GM21737 (cell line): ENCODE measurements at regions not wholly inside any gene's neighbourhood (a gene's known extent, or its start where the extent isn't known, plus 50 kb on each side); places are given as distances from the start of the nearest gene placed in this dataset.

ENCODE experiments used
- ATAC-seq: cut with Tn5 transposase; IDR thresholded peaks from one replicate; pipeline ENCODE4 v1.9.1; 2021; ENCODE audit warnings: mild to moderate bottlenecking, moderate library complexity; ENCODE audit not compliant: unreplicated experiment

- no peak for ATAC-seq
Observed at GRCh38 chr2:146669735-146670134, 1175.1 kb upstream of the ACVR2A start.

- ATAC-seq: no peak
Observed at GRCh38 chr2:146666340-146666739, 1178.5 kb upstream of the ACVR2A start.

- no peak for ATAC-seq
Observed at GRCh38 chr2:146665800-146666199, 1179.0 kb upstream of the ACVR2A start.

- no peak for ATAC-seq
Observed at GRCh38 chr2:146661473-146662096, 1183.2 kb upstream of the ACVR2A start.

GRCh38 chr2:146659976-146660375 is 1184.9 kb upstream of the ACVR2A start:
- ATAC-seq: no peak

GRCh38 chr2:146652311-146652710 is 1192.5 kb upstream of the ACVR2A start:
- ATAC-seq: no peak

GRCh38 chr2:146651361-146651760 is 1193.5 kb upstream of the ACVR2A start:
- ATAC-seq: no peak

- no peak for ATAC-seq
Observed at GRCh38 chr2:146642066-146642465, 1202.8 kb upstream of the ACVR2A start.

- ATAC-seq: no peak
Observed at GRCh38 chr2:146634230-146635097, 1210.4 kb upstream of the ACVR2A start.

- no peak for ATAC-seq
Observed at GRCh38 chr2:146633159-146633558, 1211.7 kb upstream of the ACVR2A start.

GRCh38 chr2:146632707-146633106 is 1212.1 kb upstream of the ACVR2A start:
- no peak for ATAC-seq

- no peak for ATAC-seq
Observed at GRCh38 chr2:146624430-146625160, 1220.2 kb upstream of the ACVR2A start.

- ATAC-seq: no peak
Observed at GRCh38 chr2:146623771-146624170, 1221.1 kb upstream of the ACVR2A start.

GRCh38 chr2:146621656-146622055 is 1223.2 kb upstream of the ACVR2A start:
- ATAC-seq: no peak

GRCh38 chr2:146615778-146616177 is 1229.1 kb upstream of the ACVR2A start:
- no peak for ATAC-seq

- ATAC-seq: no peak
Observed at GRCh38 chr2:146608490-146608889, 1236.3 kb upstream of the ACVR2A start.

GRCh38 chr2:146604521-146604920 is 1240.3 kb upstream of the ACVR2A start:
- no peak for ATAC-seq

- no peak for ATAC-seq
Observed at GRCh38 chr2:146602856-146603255, 1242.0 kb upstream of the ACVR2A start.

- ATAC-seq: no peak
Observed at GRCh38 chr2:146602383-146602782, 1242.4 kb upstream of the ACVR2A start.

GRCh38 chr2:146598791-146599190 is 1246.0 kb upstream of the ACVR2A start:
- ATAC-seq: no peak

GRCh38 chr2:146597291-146597690 is 1247.5 kb upstream of the ACVR2A start:
- ATAC-seq: no peak

- ATAC-seq: no peak
Observed at GRCh38 chr2:146591908-146592307, 1252.9 kb upstream of the ACVR2A start.
